Mucosa of descending colon (tissue), 3 donors: ENCODE measurements at regions not wholly inside any gene's neighbourhood (a gene's known extent, or its start where the extent isn't known, plus 50 kb on each side); places are given as distances from the start of the nearest gene placed in this dataset.

ENCODE experiments used
- ATAC-seq: fragments of 200-7000 bp; cut with Tn5 transposase; one replicate; pipeline ENCODE4 v1.9.1; 2020; ENCODE audit warnings: mild to moderate bottlenecking, moderate library complexity
- DNase-seq, 3 donors: peaks; one replicate each; pipeline ENCODE4 v3.0.0-alpha.2; 2020
- H3K36me3 ChIP-seq: fragments of 200-600 bp; one replicate; pipeline ENCODE4 v1.8.0; 2021; ENCODE audit warnings: low read depth, mild to moderate bottlenecking
- H3K4me1 ChIP-seq: fragments of 200-600 bp; one replicate; pipeline ENCODE4 v1.8.0; 2021; ENCODE audit warnings: low read depth, mild to moderate bottlenecking
- H3K4me3 ChIP-seq: fragments of 200-600 bp; one replicate; pipeline ENCODE4 v1.8.0; 2021; ENCODE audit warnings: mild to moderate bottlenecking
- H3K9me3 ChIP-seq: fragments of 200-600 bp; one replicate; pipeline ENCODE4 v1.8.0; 2021; ENCODE audit warnings: mild to moderate bottlenecking
- intact Hi-C, 2 donors: fragments of 100-400 bp; cut with DNase I in 1 of 2; cut with micrococcal nuclease in 1 of 2; formaldehyde crosslinking; loops; one replicate each; pipeline versions ENCODE4 v1.11.0 to v1.11.1; 2022; cut with DNase I, micrococcal nuclease
- TF ChIP-seq, protein P1 (sequence below): fragments of 200-600 bp; IDR thresholded peaks from one replicate; pipeline ENCODE4 v1.8.0; 2022; ENCODE audit warnings: antibody characterized with exemption, mild to moderate bottlenecking
- donor health status: DM: no; HTN: no; CAD: no; lungs with moderate emphysema.
- donor health status: DM: no; HTN: no; CAD: no.
- donor health status: DM: no; HTN: yes; CAD: no.

DNA sequence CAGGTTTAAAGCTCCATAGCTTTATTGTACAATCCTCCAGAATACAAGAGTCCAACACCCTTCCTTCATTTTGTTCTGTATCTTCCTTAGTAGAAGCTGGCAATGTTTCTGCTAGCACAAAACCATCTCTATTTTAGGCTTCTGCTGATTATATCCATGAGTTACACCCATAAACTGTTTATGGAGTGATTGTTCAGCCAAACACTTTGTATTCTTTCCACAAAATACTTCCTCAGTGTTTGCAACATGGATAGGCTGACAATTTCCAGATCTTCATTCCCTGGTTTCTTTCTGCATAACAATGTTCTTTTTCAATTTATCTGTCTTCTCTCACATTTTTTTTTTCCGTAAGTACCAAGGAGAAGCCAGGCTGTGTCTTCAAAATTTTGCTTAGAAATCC is 839.9 kb upstream of the CDH8 start:
- TF ChIP-seq, protein P1, sequence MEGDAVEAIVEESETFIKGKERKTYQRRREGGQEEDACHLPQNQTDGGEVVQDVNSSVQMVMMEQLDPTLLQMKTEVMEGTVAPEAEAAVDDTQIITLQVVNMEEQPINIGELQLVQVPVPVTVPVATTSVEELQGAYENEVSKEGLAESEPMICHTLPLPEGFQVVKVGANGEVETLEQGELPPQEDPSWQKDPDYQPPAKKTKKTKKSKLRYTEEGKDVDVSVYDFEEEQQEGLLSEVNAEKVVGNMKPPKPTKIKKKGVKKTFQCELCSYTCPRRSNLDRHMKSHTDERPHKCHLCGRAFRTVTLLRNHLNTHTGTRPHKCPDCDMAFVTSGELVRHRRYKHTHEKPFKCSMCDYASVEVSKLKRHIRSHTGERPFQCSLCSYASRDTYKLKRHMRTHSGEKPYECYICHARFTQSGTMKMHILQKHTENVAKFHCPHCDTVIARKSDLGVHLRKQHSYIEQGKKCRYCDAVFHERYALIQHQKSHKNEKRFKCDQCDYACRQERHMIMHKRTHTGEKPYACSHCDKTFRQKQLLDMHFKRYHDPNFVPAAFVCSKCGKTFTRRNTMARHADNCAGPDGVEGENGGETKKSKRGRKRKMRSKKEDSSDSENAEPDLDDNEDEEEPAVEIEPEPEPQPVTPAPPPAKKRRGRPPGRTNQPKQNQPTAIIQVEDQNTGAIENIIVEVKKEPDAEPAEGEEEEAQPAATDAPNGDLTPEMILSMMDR = no peak
- ATAC-seq (no peak), DNase-seq (no peak)
- Histone ChIP-seq H3K4me3 (no peak overlapping the region), H3K36me3 (no peaks in the 10 kb centered on the region), H3K9me3 (no peaks in the 10 kb centered on the region), H3K4me1 (no peaks in the 10 kb centered on the region)
- intact Hi-C loops = no loop called here

DNA sequence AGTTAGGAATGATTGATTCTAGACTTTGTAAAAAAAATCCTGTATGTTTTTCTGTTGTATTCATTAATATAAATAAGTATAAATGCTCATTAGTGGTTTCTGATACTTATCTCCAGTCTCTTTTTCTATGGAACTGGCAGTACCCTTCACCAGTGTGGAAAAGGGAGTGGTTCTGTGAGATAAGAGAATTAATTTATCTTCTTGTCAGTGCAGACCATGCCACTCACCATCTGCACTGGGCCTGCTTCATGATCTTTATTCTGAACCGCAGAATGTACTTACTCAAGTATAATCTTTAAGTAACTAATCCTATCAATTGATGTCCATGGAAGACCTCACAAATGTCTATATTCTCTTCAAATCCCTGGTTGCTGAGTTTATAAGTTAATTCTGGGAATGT is 836.1 kb upstream of the CDH8 start:
- no peak overlapping the region for H3K4me3 ChIP-seq
- H3K36me3 ChIP-seq = no peaks in the 10 kb centered on the region
- DNase-seq (no peak), ATAC-seq (no peak)
- no peaks in the 10 kb centered on the region for H3K9me3 ChIP-seq
- no peaks in the 10 kb centered on the region for H3K4me1 ChIP-seq
- TF ChIP-seq, protein P1 = no peak
- intact Hi-C loops = no loop called here

DNA sequence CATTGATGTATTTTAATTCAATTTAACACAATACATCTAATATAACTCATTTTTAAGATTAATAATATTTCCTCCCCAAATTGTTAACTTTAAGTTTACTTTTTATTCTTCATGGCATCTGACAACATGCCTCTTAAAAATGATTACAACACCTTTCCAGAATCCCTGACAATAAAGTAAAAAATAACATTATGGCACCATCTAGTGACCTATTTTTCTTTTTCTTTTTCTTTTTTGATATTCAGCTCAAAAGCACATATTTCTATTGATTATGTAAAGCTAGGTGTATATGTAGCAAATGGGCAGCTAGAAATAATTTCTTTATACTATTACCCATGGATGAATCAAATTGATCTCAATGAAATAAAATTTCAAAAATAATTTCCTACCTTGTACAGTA is 834.3 kb upstream of the CDH8 start:
- TF ChIP-seq, protein P1 = no peak
- intact Hi-C loops = no loop called here
- Histone ChIP-seq H3K4me3 (no peak overlapping the region), H3K36me3 (no peaks in the 10 kb centered on the region), H3K4me1 (no peaks in the 10 kb centered on the region), H3K9me3 (no peaks in the 10 kb centered on the region)
- ATAC-seq (no peak), DNase-seq (no peak)

DNA sequence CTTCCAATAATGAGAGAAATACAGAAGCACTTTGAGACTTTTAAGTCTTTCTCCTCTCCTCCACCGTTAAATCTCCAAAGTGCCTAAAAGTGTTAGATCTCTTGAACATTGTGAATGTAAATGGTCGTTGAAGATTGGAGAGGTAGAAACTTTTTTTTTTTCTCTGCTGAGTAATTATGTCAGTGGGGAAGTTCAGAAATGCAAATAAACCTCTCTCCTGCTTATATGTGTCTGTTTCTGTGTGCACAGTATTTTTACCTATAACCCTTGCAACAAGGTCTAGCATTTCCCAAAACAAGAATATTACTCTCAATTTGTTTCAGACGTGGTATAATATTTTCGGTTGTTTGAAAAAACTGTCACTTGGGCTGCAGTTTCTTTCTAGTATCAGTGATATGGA is 833.6 kb upstream of the CDH8 start:
- Histone ChIP-seq H3K9me3 (no peaks in the 10 kb centered on the region), H3K36me3 (no peaks in the 10 kb centered on the region), H3K4me1 (no peaks in the 10 kb centered on the region), H3K4me3 (no peak overlapping the region)
- intact Hi-C loops = no loop called here
- TF ChIP-seq, protein P1 = no peak
- DNase-seq = no peak
- ATAC-seq = no peak

DNA sequence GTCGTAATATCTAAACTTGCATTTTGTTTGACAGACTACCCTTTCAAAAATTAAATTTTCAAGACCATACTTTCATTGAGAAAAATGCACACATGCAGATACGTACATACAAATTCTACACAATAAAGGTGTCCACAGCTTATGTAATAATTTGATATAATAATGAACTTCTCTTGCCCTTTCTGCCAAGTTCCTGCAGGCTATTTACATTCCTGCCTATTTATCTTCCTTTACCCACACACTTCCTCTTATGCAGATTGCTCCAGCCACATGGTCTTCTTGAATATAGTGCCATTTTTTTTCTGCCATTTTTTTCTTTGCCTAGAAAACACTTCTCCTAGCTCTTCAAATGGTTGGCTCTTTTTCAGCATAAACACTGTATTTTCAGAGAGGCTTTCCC is 826.9 kb upstream of the CDH8 start:
- no peak overlapping the region for H3K4me3 ChIP-seq
- TF ChIP-seq, protein P1 = no peak
- no peaks in the 10 kb centered on the region for H3K36me3 ChIP-seq
- H3K9me3 ChIP-seq = no peaks in the 10 kb centered on the region
- no peak for ATAC-seq
- intact Hi-C loops = no loop called here
- no peaks in the 10 kb centered on the region for H3K4me1 ChIP-seq
- DNase-seq = no peak

DNA sequence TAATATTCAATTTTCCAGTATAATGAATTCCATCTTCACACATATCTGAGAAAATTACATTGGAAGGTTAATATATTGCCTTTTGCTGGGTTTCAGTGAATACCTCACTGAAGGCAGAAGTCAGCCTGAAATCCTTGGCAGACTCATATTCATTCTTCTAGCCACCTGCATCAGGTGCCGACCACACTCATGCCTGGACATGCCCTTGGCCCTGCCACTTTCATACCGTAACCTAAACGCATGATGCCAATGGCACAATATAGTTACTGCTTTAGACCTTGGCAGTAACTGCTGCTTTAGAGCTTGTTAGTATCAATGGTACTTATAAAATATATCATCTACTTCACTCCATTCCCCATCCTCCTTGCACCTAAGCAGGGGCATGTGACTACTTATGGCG is 817.6 kb upstream of the CDH8 start:
- Histone ChIP-seq H3K36me3 (no peaks in the 10 kb centered on the region), H3K9me3 (no peaks in the 10 kb centered on the region), H3K4me1 (no peaks in the 10 kb centered on the region), H3K4me3 (no peak overlapping the region)
- no peak for ATAC-seq
- intact Hi-C loops = no loop called here
- DNase-seq = no peak
- TF ChIP-seq, protein P1 = no peak
